Lung (tissue), 11 donors: ENCODE measurements at regions not wholly inside any gene's neighbourhood (a gene's known extent, or its start where the extent isn't known, plus 50 kb on each side); places are given as distances from the start of the nearest gene placed in this dataset.
A peak's percentile ranks its signal among the peaks of the same experiment; 100 is the strongest.
"Not testable (repeated sequence)": the region's sequence is repeated elsewhere in the genome, so short reads cannot be mapped to it uniquely, and the experiment has no call there.

ENCODE experiments used
- ATAC-seq: fragments of 200-7000 bp; cut with Tn5 transposase; one replicate; pipeline ENCODE4 v1.9.1; 2020; ENCODE audit warnings: moderate number of reproducible peaks; ENCODE audit not compliant: insufficient read depth, low FRiP score
- DNase-seq, 3 donors: peaks; one replicate each; pipeline ENCODE4 v3.0.0-alpha.2; 2013 to 2017
- H3K27ac ChIP-seq, 2 donors: one replicate each; pipeline ENCODE4 v1.5.1; 2013; ENCODE audit warnings: mild to moderate bottlenecking in 2 of 2, moderate library complexity in 2 of 2, control low read depth in 1 of 2, inconsistent platforms in 1 of 2, low read depth in 1 of 2, low read length in 1 of 2
- H3K27me3 ChIP-seq, 3 donors: one replicate each; pipeline ENCODE4 v1.5.1; 2013; ENCODE audit warnings: low read length in 2 of 3; ENCODE audit not compliant: control insufficient read depth in 3 of 3, insufficient read depth in 3 of 3
- H3K36me3 ChIP-seq, 4 donors: one replicate each; pipeline ENCODE4 v1.5.1; 2013; ENCODE audit warnings: low read length in 4 of 4, mild to moderate bottlenecking in 1 of 4, moderate library complexity in 1 of 4; ENCODE audit not compliant: control insufficient read depth in 4 of 4, insufficient read depth in 4 of 4
- H3K4me1 ChIP-seq, 5 donors: one replicate each; pipeline ENCODE4 v1.5.1; 2013; ENCODE audit warnings: low read length in 5 of 5, mild to moderate bottlenecking in 2 of 5, moderate library complexity in 1 of 5; ENCODE audit not compliant: control insufficient read depth in 5 of 5, insufficient read depth in 5 of 5
- H3K4me3 ChIP-seq: one replicate; pipeline ENCODE4 v1.5.1; 2013; ENCODE audit warnings: mild to moderate bottlenecking, control low read depth, moderate library complexity
- H3K9ac ChIP-seq, 2 donors: one replicate each; pipeline ENCODE4 v1.5.1; 2013; ENCODE audit warnings: low read length in 2 of 2, control low read depth in 1 of 2; ENCODE audit not compliant: insufficient read depth in 1 of 2
- H3K9me3 ChIP-seq, 4 donors: one replicate each; pipeline ENCODE4 v1.5.1; 2013; ENCODE audit warnings: low read length in 3 of 4, mild to moderate bottlenecking in 1 of 4, moderate library complexity in 1 of 4; ENCODE audit not compliant: control insufficient read depth in 4 of 4, insufficient read depth in 3 of 4
- WGBS, 2 donors: extraction: QIAGEN DNeasy Blood & Tissue Kit; methylation state at CpG; one replicate each; pipeline ENCODE4 v1.1.7; 2013; 5-methylcytosine and 5-hydroxymethylcytosine counted together
- TF ChIP-seq, protein P1 (sequence below): IDR thresholded peaks from 2 replicates; pipeline ENCODE4 v1.5.1; 2012; ENCODE audit warnings: mild to moderate bottlenecking; ENCODE audit errors: control extremely low read depth, extremely low read depth
- donor health status: control.
- donor health status: control.
- donor health status: Bipolar disorder and iron deficiency.
- donor health status: healthy.
- donor health status: DM: yes; HTN: yes; CAD: no.

DNA sequence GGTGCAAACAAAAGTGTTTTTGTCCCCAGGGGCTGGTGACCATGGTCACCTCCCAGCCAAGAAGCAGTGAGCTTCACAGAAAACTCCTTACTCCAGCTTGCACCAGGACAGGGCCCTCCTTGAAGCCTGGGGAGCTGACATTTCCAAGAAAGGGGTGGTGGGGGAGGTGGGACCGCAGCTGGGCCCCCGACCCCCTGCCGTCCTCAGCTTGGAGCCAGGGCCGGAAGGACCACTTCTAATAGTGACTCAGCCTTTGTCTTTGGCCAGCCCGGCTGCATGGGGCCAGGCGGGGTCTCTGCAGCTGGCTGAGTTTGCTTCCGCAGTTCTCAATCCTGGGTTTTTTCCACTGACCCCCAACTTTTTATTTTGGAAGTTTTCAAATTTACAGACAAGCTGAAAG is 136.5 kb upstream of the POU3F1 start:
- ATAC-seq (no peak), DNase-seq (peak; percentile 42 to 67 (median 51))
- Histone ChIP-seq H3K4me3 (no peak overlapping the region), H3K9me3 (peaks cover 0 to 2% (median 0%) of the 10 kb centered on the region in 4 donors), H3K9ac (no peak overlapping the region), H3K27ac (no peak overlapping the region), H3K4me1 (peaks cover 0 to 15% (median 0%) of the 10 kb centered on the region in 5 donors), H3K27me3 (peaks cover 0 to 8% (median 0%) of the 10 kb centered on the region in 3 donors), H3K36me3 (no peaks in the 10 kb centered on the region)
- 62 to 69% methylated on average over 7 of the region's 7 CpGs for WGBS, 2 donors
- TF ChIP-seq, protein P1, sequence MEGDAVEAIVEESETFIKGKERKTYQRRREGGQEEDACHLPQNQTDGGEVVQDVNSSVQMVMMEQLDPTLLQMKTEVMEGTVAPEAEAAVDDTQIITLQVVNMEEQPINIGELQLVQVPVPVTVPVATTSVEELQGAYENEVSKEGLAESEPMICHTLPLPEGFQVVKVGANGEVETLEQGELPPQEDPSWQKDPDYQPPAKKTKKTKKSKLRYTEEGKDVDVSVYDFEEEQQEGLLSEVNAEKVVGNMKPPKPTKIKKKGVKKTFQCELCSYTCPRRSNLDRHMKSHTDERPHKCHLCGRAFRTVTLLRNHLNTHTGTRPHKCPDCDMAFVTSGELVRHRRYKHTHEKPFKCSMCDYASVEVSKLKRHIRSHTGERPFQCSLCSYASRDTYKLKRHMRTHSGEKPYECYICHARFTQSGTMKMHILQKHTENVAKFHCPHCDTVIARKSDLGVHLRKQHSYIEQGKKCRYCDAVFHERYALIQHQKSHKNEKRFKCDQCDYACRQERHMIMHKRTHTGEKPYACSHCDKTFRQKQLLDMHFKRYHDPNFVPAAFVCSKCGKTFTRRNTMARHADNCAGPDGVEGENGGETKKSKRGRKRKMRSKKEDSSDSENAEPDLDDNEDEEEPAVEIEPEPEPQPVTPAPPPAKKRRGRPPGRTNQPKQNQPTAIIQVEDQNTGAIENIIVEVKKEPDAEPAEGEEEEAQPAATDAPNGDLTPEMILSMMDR: no peak

DNA sequence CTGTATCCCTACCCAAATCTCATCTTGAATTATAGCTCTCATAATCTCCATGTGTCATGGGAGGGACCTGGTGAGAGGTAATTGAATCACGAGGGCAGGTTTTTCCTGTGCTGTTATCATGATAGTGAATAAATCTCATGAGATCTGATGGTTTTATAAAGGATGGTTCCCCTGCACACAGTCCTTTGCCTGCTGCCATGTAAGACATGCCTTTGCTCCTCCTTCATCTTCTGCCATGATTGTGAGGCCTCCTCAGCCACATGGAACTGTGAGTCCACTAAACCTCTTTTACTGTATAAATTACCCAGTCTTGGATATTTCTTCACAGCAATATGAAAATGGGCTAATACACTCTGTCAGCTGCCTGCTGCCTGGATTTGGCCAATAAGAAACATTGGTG is 133.8 kb upstream of the POU3F1 start:
- 85 to 96% methylated on average over 1 of the region's 1 CpG for WGBS, 2 donors
- H3K27ac ChIP-seq, DNase-seq, H3K36me3 ChIP-seq, H3K9me3 ChIP-seq, H3K4me1 ChIP-seq, H3K27me3 ChIP-seq, H3K4me3 ChIP-seq, H3K9ac ChIP-seq, ATAC-seq: not testable (repeated sequence)

DNA sequence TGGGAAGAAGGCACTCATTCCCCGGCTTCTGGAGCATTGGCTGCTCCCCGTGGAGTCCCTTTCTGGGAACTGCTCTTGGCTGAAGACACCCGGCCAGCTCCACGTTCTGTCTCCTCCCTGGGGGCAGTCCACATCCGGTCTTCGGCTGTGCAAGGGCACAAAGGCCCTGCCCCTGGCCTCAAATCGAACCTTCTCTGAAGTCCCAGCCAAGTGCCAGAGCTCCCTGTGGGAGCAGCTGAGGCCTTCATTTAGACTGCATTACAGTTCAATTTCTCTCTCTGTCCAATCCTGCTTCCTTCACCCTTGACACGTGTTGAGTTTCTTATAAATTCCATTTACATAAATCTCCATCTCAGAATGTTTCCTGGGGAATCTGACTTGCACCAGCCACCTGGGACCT is 132.9 kb upstream of the POU3F1 start:
- H3K36me3 ChIP-seq: no peaks in the 10 kb centered on the region
- H3K9ac ChIP-seq: no peak overlapping the region
- no peak overlapping the region for H3K27ac ChIP-seq
- H3K4me1 ChIP-seq: peaks cover 0 to 5% (median 0%) of the 10 kb centered on the region in 5 donors
- no peak overlapping the region for H3K4me3 ChIP-seq
- DNase-seq: peak in 2 of 3 donors; percentile 20 to 51
- peaks cover 0 to 2% (median 0%) of the 10 kb centered on the region in 4 donors for H3K9me3 ChIP-seq
- WGBS, 2 donors: 62 to 78% methylated on average over 8 of the region's 8 CpGs
- TF ChIP-seq, protein P1: no peak
- peaks cover 0 to 5% (median 0%) of the 10 kb centered on the region in 3 donors for H3K27me3 ChIP-seq
- no peak for ATAC-seq

DNA sequence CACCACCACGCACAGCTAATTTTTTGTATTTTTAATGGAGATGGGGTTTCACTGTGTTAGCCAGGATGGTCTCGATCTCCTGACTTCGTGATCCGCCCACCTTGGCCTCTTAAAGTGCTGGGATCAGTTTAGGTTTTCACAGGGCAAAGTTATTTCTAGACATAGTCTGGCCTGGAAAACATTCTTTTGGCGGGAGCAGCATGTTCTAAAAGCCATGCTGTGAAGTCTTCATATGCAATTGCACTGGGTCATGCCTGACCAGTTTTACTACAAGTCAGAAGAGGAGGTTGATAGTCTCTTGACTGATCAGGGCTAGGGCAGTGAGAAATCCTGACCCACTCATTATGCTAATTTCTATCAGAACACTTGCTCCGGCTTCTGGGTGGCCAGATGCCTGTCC is 131.6 kb upstream of the POU3F1 start:
- Histone ChIP-seq H3K27ac (no peak overlapping the region), H3K36me3 (no peaks in the 10 kb centered on the region), H3K9me3 (peaks cover 0 to 2% (median 0%) of the 10 kb centered on the region in 4 donors), H3K9ac (no peak overlapping the region), H3K27me3 (peaks cover 0 to 2% (median 0%) of the 10 kb centered on the region in 3 donors), H3K4me1 (peaks cover 0 to 5% (median 0%) of the 10 kb centered on the region in 5 donors), H3K4me3 (no peak overlapping the region)
- WGBS, 2 donors: 90 to 93% methylated on average over 6 of the region's 6 CpGs
- TF ChIP-seq, protein P1: no peak
- DNase-seq (no peak), ATAC-seq (no peak)
